Esophagus muscularis mucosa (tissue), 4 donors: ENCODE measurements at regions not wholly inside any gene's neighbourhood (a gene's known extent, or its start where the extent isn't known, plus 50 kb on each side); places are given as distances from the start of the nearest gene placed in this dataset.

Source experiments
- DNase-seq: peaks from one replicate; pipeline ENCODE4 v3.0.0-alpha.2; 2017; ENCODE audit errors: extremely low spot score
- H3K27ac ChIP-seq, 4 donors: fragments of 200-600 bp; sonication (generic); replicated peaks in 1 of 4; 1 replicate in 3 of 4; 2 replicates in 1 of 4; pipeline ENCODE4 v1.5.1; 2016 to 2019; ENCODE audit warnings: mild to moderate bottlenecking in 1 of 4
- H3K27me3 ChIP-seq, 4 donors: fragments of 200-600 bp; sonication (generic); one replicate each; pipeline versions ENCODE4 v1.5.1 to v1.6.0; 2016 to 2019
- H3K36me3 ChIP-seq, 4 donors: fragments of 200-600 bp; sonication (generic); one replicate each; pipeline ENCODE4 v1.5.1; 2016 to 2019
- H3K4me1 ChIP-seq, 4 donors: fragments of 200-600 bp; sonication (generic); one replicate each; pipeline ENCODE4 v1.5.1; 2016 to 2019
- H3K4me3 ChIP-seq, 4 donors: fragments of 200-600 bp; sonication (generic); 1 replicate in 2 of 4; 2 replicates in 2 of 4; pipeline ENCODE4 v1.5.1; 2016 to 2019; ENCODE audit warnings: mild to moderate bottlenecking in 4 of 4, moderate library complexity in 1 of 4
- H3K9me3 ChIP-seq, 4 donors: fragments of 200-600 bp; sonication (generic); 1 replicate in 3 of 4; 2 replicates in 1 of 4; pipeline ENCODE4 v1.5.1; 2016 to 2019
- CTCF ChIP-seq, 3 experiments: fragments of 200-600 bp in 2 of 3; fragments of 450-650 bp in 1 of 3; sonication (generic) in 2 of 3; IDR thresholded peaks; one replicate each; pipeline ENCODE4 v1.5.1; 2017 to 2019; ENCODE audit warnings: antibody characterized with exemption in 3 of 3, mild to moderate bottlenecking in 2 of 3, moderate library complexity in 1 of 3
- EP300 ChIP-seq: sonication (generic); formaldehyde crosslinking; IDR thresholded peaks from one replicate; pipeline ENCODE4 v1.6.1; 2017; ENCODE audit warnings: antibody characterized with exemption
- POLR2A ChIP-seq: fragments of 450-650 bp; IDR thresholded peaks from one replicate; pipeline ENCODE4 v1.6.1; 2017; ENCODE audit warnings: antibody characterized with exemption, moderate library complexity, mild to moderate bottlenecking, low read depth
- POLR2AphosphoS5 ChIP-seq, 2 donors: sonication (generic); formaldehyde crosslinking; IDR thresholded peaks; one replicate each; pipeline ENCODE4 v1.6.1; 2017; ENCODE audit warnings: antibody characterized with exemption in 2 of 2
- WGBS: methylation state at CpG from one replicate; pipeline ENCODE4 v1.1.5; 2018; 5-methylcytosine and 5-hydroxymethylcytosine counted together
- intact Hi-C: fragments of 100-400 bp; cut with DNase I; formaldehyde crosslinking; loops from one replicate; pipeline ENCODE4 v1.15.1; 2023

- DNase-seq, result no peak
- TF ChIP-seq CTCF (IDR thresholded peaks at IDR 0.05), result no peak
- no peak for TF ChIP-seq POLR2AphosphoS5 (IDR thresholded peaks at IDR 0.05)
- TF ChIP-seq EP300, result no peak
- TF ChIP-seq POLR2A, result no peak
- Histone ChIP-seq H3K4me3 (no peak overlapping the region), H3K4me1 (no peaks in the 10 kb centered on the region), H3K27me3 (no peaks in the 10 kb centered on the region), H3K36me3 (no peaks in the 10 kb centered on the region), H3K9me3 (no peaks in the 10 kb centered on the region), H3K27ac (no peak overlapping the region)
- intact Hi-C loops, result no loop called here
- WGBS, result 75% methylated on average over 1 of the region's 1 CpG
Observed at GRCh38 chr5:156008844-156009243, 318.1 kb upstream of the SGCD start.

- no peaks in the 10 kb centered on the region for H3K27me3 ChIP-seq
- H3K4me1 ChIP-seq, result no peaks in the 10 kb centered on the region
- DNase-seq, result no peak
- H3K9me3 ChIP-seq, result no peaks in the 10 kb centered on the region
- 91% methylated on average over 5 of the region's 5 CpGs for WGBS
- no peak overlapping the region for H3K27ac ChIP-seq
- TF ChIP-seq EP300 (no peak), POLR2AphosphoS5 (IDR thresholded peaks at IDR 0.05) (no peak), POLR2A (no peak), CTCF (IDR thresholded peaks at IDR 0.05) (no peak)
- H3K4me3 ChIP-seq, result no peak overlapping the region
- intact Hi-C loops, result no loop called here
- no peaks in the 10 kb centered on the region for H3K36me3 ChIP-seq
Observed at GRCh38 chr5:156009583-156009982, 317.4 kb upstream of the SGCD start.

GRCh38 chr5:156015137-156015536 lies 311.8 kb upstream of the SGCD start:
- intact Hi-C loops, result no loop called here
- H3K36me3 ChIP-seq, result no peaks in the 10 kb centered on the region
- H3K4me1 ChIP-seq, result no peaks in the 10 kb centered on the region
- TF ChIP-seq CTCF (IDR thresholded peaks at IDR 0.05) (no peak), EP300 (no peak), POLR2A (no peak), POLR2AphosphoS5 (IDR thresholded peaks at IDR 0.05) (no peak)
- no peak overlapping the region for H3K4me3 ChIP-seq
- H3K9me3 ChIP-seq, result no peaks in the 10 kb centered on the region
- no peaks in the 10 kb centered on the region for H3K27me3 ChIP-seq
- no peak for DNase-seq
- 79% methylated on average over 1 of the region's 1 CpG for WGBS
- no peak overlapping the region for H3K27ac ChIP-seq

- DNase-seq, result no peak
- intact Hi-C loops, result no loop called here
- Histone ChIP-seq H3K4me1 (no peaks in the 10 kb centered on the region), H3K9me3 (no peaks in the 10 kb centered on the region), H3K27ac (no peak overlapping the region), H3K4me3 (no peak overlapping the region), H3K27me3 (no peaks in the 10 kb centered on the region), H3K36me3 (no peaks in the 10 kb centered on the region)
- no peak for TF ChIP-seq EP300
- no peak for TF ChIP-seq POLR2A
- no peak for TF ChIP-seq CTCF (IDR thresholded peaks at IDR 0.05)
- no peak for TF ChIP-seq POLR2AphosphoS5 (IDR thresholded peaks at IDR 0.05)
- WGBS, result 71% methylated on average over 2 of the region's 2 CpGs
Observed at GRCh38 chr5:156019130-156019529, 307.8 kb upstream of the SGCD start.

GRCh38 chr5:156019571-156020180 lies 307.3 kb upstream of the SGCD start:
- no peak for TF ChIP-seq POLR2A
- no peak for TF ChIP-seq EP300
- TF ChIP-seq CTCF (IDR thresholded peaks at IDR 0.05), result no peak
- no peak for TF ChIP-seq POLR2AphosphoS5 (IDR thresholded peaks at IDR 0.05)
- whole genome bisulfite sequencing, result 51% methylated on average over 7 of the region's 7 CpGs
- Histone ChIP-seq H3K4me1 (no peaks in the 10 kb centered on the region), H3K27ac (no peak overlapping the region), H3K4me3 (no peak overlapping the region), H3K36me3 (no peaks in the 10 kb centered on the region), H3K9me3 (no peaks in the 10 kb centered on the region), H3K27me3 (no peaks in the 10 kb centered on the region)
- no peak for DNase-seq
- intact Hi-C loops, result no loop called here
